Psoas muscle (tissue), 7 donors: ENCODE measurements at regions not wholly inside any gene's neighbourhood (a gene's known extent, or its start where the extent isn't known, plus 50 kb on each side); places are given as distances from the start of the nearest gene placed in this dataset.

Experiments
- ATAC-seq, 4 donors: fragments of 200-7000 bp; cut with Tn5 transposase; one replicate each; pipeline ENCODE4 v1.9.1; 2020; ENCODE audit warnings: moderate library complexity in 3 of 4, mild to moderate bottlenecking in 2 of 4
- DNase-seq, 2 donors: peaks; one replicate each; pipeline ENCODE4 v3.0.0-alpha.2; 2020
- H3K27ac ChIP-seq: fragments of 200-600 bp; one replicate; pipeline ENCODE4 v1.8.0; 2022
- H3K27me3 ChIP-seq, 3 donors: fragments of 200-600 bp in 1 of 3; one replicate each; pipeline versions ENCODE4 v1.6.1 to v1.8.0; 2013 to 2022; ENCODE audit warnings: low read length in 2 of 3, mild to moderate bottlenecking in 2 of 3, moderate library complexity in 1 of 3; ENCODE audit not compliant: insufficient read depth in 3 of 3
- H3K36me3 ChIP-seq, 2 donors: fragments of 200-600 bp in 1 of 2; one replicate each; pipeline versions ENCODE4 v1.6.1 to v1.8.0; 2013 to 2022; ENCODE audit warnings: low read depth in 1 of 2, mild to moderate bottlenecking in 1 of 2, moderate library complexity in 1 of 2; ENCODE audit not compliant: insufficient read depth in 1 of 2
- H3K4me1 ChIP-seq: fragments of 200-600 bp; one replicate; pipeline ENCODE4 v1.8.0; 2022
- H3K4me3 ChIP-seq: fragments of 200-600 bp; one replicate; pipeline ENCODE4 v1.8.0; 2022; ENCODE audit warnings: mild to moderate bottlenecking
- H3K9me3 ChIP-seq: fragments of 200-600 bp; one replicate; pipeline ENCODE4 v1.8.0; 2022
- CTCF ChIP-seq: fragments of 200-600 bp; IDR thresholded peaks from one replicate; pipeline ENCODE4 v1.8.0; 2022; ENCODE audit warnings: antibody characterized with exemption
- WGBS, 3 donors: extraction: QIAGEN DNeasy Blood & Tissue Kit; methylation state at CpG; one replicate each; pipeline versions ENCODE4 v1.1.6 to v1.1.7; 2013; 5-methylcytosine and 5-hydroxymethylcytosine counted together
- intact Hi-C, 2 donors: fragments of 100-400 bp; cut with DNase I; formaldehyde crosslinking; loops; one replicate each; pipeline versions ENCODE4 v1.11.0 to v1.14.2; 2022
- donor health status: healthy with polysubstance abuse.
- donor health status: DM: no; HTN: no; CAD: no; lungs with moderate emphysema.
- donor health status: Bipolar disorder and iron deficiency.
- donor health status: healthy.
- donor health status: DM: yes; HTN: yes; CAD: no.
- donor health status: DM: no; HTN: no; CAD: no.
- donor health status: DM: yes; HTN: yes; CAD: no.

- TF ChIP-seq CTCF = no peak
- no peaks in the 10 kb centered on the region for H3K27me3 ChIP-seq
- no peaks in the 10 kb centered on the region for H3K9me3 ChIP-seq
- H3K36me3 ChIP-seq = no peaks in the 10 kb centered on the region
- no peaks in the 10 kb centered on the region for H3K4me1 ChIP-seq
- intact Hi-C loops = no loop called here
- no peak overlapping the region for H3K27ac ChIP-seq
- WGBS, 3 donors = 72 to 79% (median 75%) methylated on average over 7 of the region's 7 CpGs
- ATAC-seq = no peak
- no peak for DNase-seq
- no peak overlapping the region for H3K4me3 ChIP-seq
Observed at GRCh38 chr3:46130631-46131310, 77.3 kb downstream of the CCR1 start.

DNA sequence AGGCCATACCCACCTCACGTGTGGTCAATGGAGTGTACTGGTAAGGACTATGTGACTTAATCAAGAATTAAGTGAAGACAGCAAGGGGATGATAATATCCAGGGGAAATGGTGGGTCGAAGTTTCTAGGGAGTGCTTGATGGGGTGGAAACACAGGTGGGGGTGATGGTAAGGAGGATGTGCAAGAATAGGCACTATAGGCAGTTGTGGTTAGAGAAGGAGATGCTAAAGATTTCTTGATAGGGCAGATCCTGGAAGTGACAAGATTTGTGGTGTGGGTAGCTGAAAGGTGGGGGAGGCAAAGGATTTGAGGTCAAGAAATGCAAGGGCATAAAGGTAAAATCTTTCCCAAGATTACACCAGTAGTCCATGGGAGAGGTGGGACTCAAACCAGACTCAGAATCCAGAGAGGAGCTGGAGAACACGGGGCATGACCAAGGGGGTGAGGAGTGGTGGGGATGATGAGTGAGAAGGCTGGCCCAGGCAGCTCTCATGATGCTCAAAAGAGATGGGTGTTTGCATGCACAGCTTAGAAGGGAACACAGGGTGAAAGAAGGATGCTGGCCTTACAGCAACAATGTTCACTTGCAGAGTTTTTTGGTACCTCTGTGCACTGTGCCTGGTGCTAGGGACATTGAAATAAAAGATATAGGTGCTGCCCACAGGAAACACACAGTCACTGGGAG lies 78.4 kb downstream of the CCR1 start:
- intact Hi-C loops = no loop called here
- no peaks in the 10 kb centered on the region for H3K9me3 ChIP-seq
- no peaks in the 10 kb centered on the region for H3K27me3 ChIP-seq
- H3K36me3 ChIP-seq = no peaks in the 10 kb centered on the region
- H3K27ac ChIP-seq = no peak overlapping the region
- no peak for TF ChIP-seq CTCF
- H3K4me3 ChIP-seq = no peak overlapping the region
- DNase-seq = no peak
- no peaks in the 10 kb centered on the region for H3K4me1 ChIP-seq
- no peak for ATAC-seq
- 47 to 85% (median 77%) methylated on average over 3 of the region's 3 CpGs for WGBS, 3 donors

GRCh38 chr3:46127503-46127902 lies 80.6 kb downstream of the CCR1 start:
- H3K27me3 ChIP-seq = no peaks in the 10 kb centered on the region
- no peak overlapping the region for H3K4me3 ChIP-seq
- H3K36me3 ChIP-seq = no peaks in the 10 kb centered on the region
- ATAC-seq (peak in 2 of 4 donors; percentile 40), DNase-seq (no peak)
- H3K4me1 ChIP-seq = no peaks in the 10 kb centered on the region
- 90 to 100% (median 94%) methylated on average over 1 of the region's 1 CpG for WGBS, 3 donors
- peak overlapping the region; percentile 50 for H3K27ac ChIP-seq
- no peaks in the 10 kb centered on the region for H3K9me3 ChIP-seq
- intact Hi-C loops = no loop called here
- TF ChIP-seq CTCF = no peak

DNA sequence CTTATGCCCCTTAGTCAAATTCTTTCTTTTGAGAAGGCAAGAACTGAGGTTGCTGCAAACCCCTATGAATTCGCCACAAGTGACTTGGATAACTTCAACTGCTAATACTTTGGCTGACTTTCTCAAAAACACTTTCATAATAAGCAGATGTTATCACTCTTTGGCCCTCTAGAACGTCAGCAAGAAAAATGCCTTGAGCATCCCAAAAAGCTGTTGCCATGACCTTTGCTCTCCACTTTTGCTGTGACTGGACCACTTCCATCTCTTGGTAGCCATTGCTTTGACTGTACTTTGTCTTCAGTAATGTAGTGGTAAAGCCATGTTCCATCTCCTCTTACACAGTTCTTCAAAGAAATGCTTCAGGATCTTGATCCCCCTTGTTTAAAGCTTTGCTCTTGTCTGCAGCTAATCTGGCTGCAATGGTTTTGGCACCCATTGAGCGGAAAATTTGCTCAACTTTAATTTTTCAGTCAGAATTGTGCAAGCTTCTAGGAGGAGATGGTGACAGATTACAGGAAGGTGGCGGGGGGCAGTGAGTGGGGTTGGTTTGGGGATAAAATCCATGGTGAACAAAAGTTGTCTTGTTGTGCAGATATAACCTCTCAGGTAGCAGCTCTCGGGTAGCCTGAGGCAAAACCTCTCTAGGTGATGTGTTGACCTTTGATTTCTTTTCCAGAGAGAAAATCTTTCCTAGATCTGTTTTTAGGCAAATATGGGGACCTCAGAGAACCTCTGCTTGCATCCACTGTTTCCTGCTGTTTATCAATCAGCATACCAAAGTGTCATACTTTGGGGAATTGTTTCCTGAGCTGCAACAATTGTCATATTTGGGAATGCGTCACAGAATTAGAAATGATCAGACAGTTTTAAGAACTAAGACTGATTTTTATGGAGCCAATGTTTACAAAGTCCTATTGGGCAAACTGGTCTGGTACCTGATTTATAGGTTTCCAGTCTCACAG lies 83.6 kb downstream of the CCR1 start:
- intact Hi-C loops = no loop called here
- H3K4me1 ChIP-seq = no peaks in the 10 kb centered on the region
- H3K4me3 ChIP-seq = no peak overlapping the region
- DNase-seq = peak in 1 of 2 donors; percentile 46
- ATAC-seq = peak in 2 of 4 donors; percentile 30 to 66
- H3K27me3 ChIP-seq = no peaks in the 10 kb centered on the region
- no peaks in the 10 kb centered on the region for H3K9me3 ChIP-seq
- WGBS, 3 donors = 62 to 76% (median 63%) methylated on average over 6 of the region's 6 CpGs
- TF ChIP-seq CTCF = no peak
- H3K27ac ChIP-seq = peak overlapping the region; percentile 38
- H3K36me3 ChIP-seq = no peaks in the 10 kb centered on the region
